DMS153 (cell line): ENCODE measurements at regions not wholly inside any gene's neighbourhood (a gene's known extent, or its start where the extent isn't known, plus 50 kb on each side); places are given as distances from the start of the nearest gene placed in this dataset.

Experiments used
- DNase-seq: peaks from one replicate; lab custom pipeline; 2025; lab: John Stamatoyannopoulos, UW

GRCh38 chr12:45587012-45587411 lies 142.5 kb upstream of the ARID2 start:
- no peak for DNase-seq

GRCh38 chr12:45587877-45588533 lies 141.5 kb upstream of the ARID2 start:
- no peak for DNase-seq

GRCh38 chr12:45590646-45591045 lies 138.9 kb upstream of the ARID2 start:
- no peak for DNase-seq

GRCh38 chr12:45591635-45592034 lies 137.9 kb upstream of the ARID2 start:
- no peak for DNase-seq

GRCh38 chr12:45596366-45596765 lies 133.1 kb upstream of the ARID2 start:
- DNase-seq: no peak

GRCh38 chr12:45598336-45598735 lies 131.2 kb upstream of the ARID2 start:
- no peak for DNase-seq

- DNase-seq: no peak
Observed at GRCh38 chr12:45598761-45599160, 130.7 kb upstream of the ARID2 start.

- no peak for DNase-seq
Observed at GRCh38 chr12:45599196-45599595, 130.3 kb upstream of the ARID2 start.

GRCh38 chr12:45601390-45601789 lies 128.1 kb upstream of the ARID2 start:
- no peak for DNase-seq

- no peak for DNase-seq
Observed at GRCh38 chr12:45601888-45602287, 127.6 kb upstream of the ARID2 start.

GRCh38 chr12:45605624-45606023 lies 123.9 kb upstream of the ARID2 start:
- DNase-seq: no peak

- no peak for DNase-seq
Observed at GRCh38 chr12:45611061-45611460, 118.4 kb upstream of the ARID2 start.

GRCh38 chr12:45611495-45611894 lies 118.0 kb upstream of the ARID2 start:
- DNase-seq: no peak

- no peak for DNase-seq
Observed at GRCh38 chr12:45612044-45612794, 117.3 kb upstream of the ARID2 start.

GRCh38 chr12:45613296-45613695 lies 116.2 kb upstream of the ARID2 start:
- DNase-seq: no peak

- no peak for DNase-seq
Observed at GRCh38 chr12:45613855-45614254, 115.7 kb upstream of the ARID2 start.

GRCh38 chr12:45615268-45615667 lies 114.2 kb upstream of the ARID2 start:
- DNase-seq: peak; percentile 88

GRCh38 chr12:45619736-45620135 lies 109.8 kb upstream of the ARID2 start:
- no peak for DNase-seq

- no peak for DNase-seq
Observed at GRCh38 chr12:45621703-45622102, 107.8 kb upstream of the ARID2 start.

GRCh38 chr12:45622210-45622937 lies 107.1 kb upstream of the ARID2 start:
- no peak for DNase-seq

GRCh38 chr12:45623221-45623620 lies 106.3 kb upstream of the ARID2 start:
- no peak for DNase-seq

- no peak for DNase-seq
Observed at GRCh38 chr12:45623940-45624339, 105.6 kb upstream of the ARID2 start.

GRCh38 chr12:45626965-45627364 lies 102.5 kb upstream of the ARID2 start:
- DNase-seq: no peak
